ENCODE measurements at regions not wholly inside any gene's neighbourhood (a gene's known extent, or its start where the extent isn't known, plus 50 kb on each side); places are given as distances from the start of the nearest gene placed in this dataset.

GRCh38 chr20:1827974-1828785 is 67.0 kb upstream of the SIRPA start (continued):
- TF ChIP-seq PRMT3 (CRISPR knock-in tag; IDR thresholded peaks at IDR 0.05; ENCODE audit: borderline replicate concordance, low read depth) (no peak), TBX2 (CRISPR knock-in tag; IDR thresholded peaks at IDR 0.05; ENCODE audit: borderline replicate concordance) (peak; percentile 99), SRF (IDR thresholded peaks at IDR 0.05; ENCODE audit: low read depth, low read length) (no peak), ZBTB14 (CRISPR knock-in tag; IDR thresholded peaks at IDR 0.05) (no peak), ZNF557 (CRISPR knock-in tag; IDR thresholded peaks at IDR 0.05) (no peak), ZNF275 (CRISPR knock-in tag; IDR thresholded peaks at IDR 0.05; ENCODE audit: borderline replicate concordance) (no peak), MED13 (CRISPR knock-in tag; IDR thresholded peaks at IDR 0.05) (peak; percentile 65; the same call in 1 of the 2 replicates), ATF4 (CRISPR knock-in tag; IDR thresholded peaks at IDR 0.05) (peak in 1 of 2 experiments; percentile 48; a peak in 1 of 4 replicates), SP5 (CRISPR knock-in tag; IDR thresholded peaks at IDR 0.05; ENCODE audit: borderline replicate concordance, low read depth) (peak; percentile 85), MYC (CRISPR knock-in tag; IDR thresholded peaks at IDR 0.05; ENCODE audit: borderline replicate concordance) (peak; percentile 89; the same call in 1 of the 2 replicates), ZNF17 (CRISPR knock-in tag; IDR thresholded peaks at IDR 0.05) (no peak; the same call in 1 of the 2 replicates), ELF3 (CRISPR knock-in tag; IDR thresholded peaks at IDR 0.05) (peak; percentile 16; the same call in 1 of the 2 replicates), ZNF33A (CRISPR knock-in tag; IDR thresholded peaks at IDR 0.05; ENCODE audit: borderline replicate concordance) (no peak), AGO2 (optimal IDR thresholded peaks at IDR 0.05; ENCODE audit: low read depth, low read length) (no peak), NRL (CRISPR knock-in tag; IDR thresholded peaks at IDR 0.05; ENCODE audit: borderline replicate concordance) (peak; percentile 91), HMGA1 (CRISPR knock-in tag; conservative IDR thresholded peaks at IDR 0.05) (no peak), TBL1XR1 (IDR thresholded peaks at IDR 0.05; ENCODE audit: borderline replicate concordance, low read length, partially characterized antibody) (peak; percentile 50), ZKSCAN5 (CRISPR knock-in tag; IDR thresholded peaks at IDR 0.05) (no peak), ZFP36L1 (CRISPR knock-in tag; IDR thresholded peaks at IDR 0.05) (peak; percentile 89; the same call in 1 of the 2 replicates), ZMYM4 (CRISPR knock-in tag; IDR thresholded peaks at IDR 0.05) (peak; percentile 94), ZNF549 (CRISPR knock-in tag; IDR thresholded peaks at IDR 0.05) (no peak), THAP11 (CRISPR knock-in tag; IDR thresholded peaks at IDR 0.05) (peak; percentile 34; the same call in 1 of the 2 replicates)
- TF ChIP-seq, protein P1, sequence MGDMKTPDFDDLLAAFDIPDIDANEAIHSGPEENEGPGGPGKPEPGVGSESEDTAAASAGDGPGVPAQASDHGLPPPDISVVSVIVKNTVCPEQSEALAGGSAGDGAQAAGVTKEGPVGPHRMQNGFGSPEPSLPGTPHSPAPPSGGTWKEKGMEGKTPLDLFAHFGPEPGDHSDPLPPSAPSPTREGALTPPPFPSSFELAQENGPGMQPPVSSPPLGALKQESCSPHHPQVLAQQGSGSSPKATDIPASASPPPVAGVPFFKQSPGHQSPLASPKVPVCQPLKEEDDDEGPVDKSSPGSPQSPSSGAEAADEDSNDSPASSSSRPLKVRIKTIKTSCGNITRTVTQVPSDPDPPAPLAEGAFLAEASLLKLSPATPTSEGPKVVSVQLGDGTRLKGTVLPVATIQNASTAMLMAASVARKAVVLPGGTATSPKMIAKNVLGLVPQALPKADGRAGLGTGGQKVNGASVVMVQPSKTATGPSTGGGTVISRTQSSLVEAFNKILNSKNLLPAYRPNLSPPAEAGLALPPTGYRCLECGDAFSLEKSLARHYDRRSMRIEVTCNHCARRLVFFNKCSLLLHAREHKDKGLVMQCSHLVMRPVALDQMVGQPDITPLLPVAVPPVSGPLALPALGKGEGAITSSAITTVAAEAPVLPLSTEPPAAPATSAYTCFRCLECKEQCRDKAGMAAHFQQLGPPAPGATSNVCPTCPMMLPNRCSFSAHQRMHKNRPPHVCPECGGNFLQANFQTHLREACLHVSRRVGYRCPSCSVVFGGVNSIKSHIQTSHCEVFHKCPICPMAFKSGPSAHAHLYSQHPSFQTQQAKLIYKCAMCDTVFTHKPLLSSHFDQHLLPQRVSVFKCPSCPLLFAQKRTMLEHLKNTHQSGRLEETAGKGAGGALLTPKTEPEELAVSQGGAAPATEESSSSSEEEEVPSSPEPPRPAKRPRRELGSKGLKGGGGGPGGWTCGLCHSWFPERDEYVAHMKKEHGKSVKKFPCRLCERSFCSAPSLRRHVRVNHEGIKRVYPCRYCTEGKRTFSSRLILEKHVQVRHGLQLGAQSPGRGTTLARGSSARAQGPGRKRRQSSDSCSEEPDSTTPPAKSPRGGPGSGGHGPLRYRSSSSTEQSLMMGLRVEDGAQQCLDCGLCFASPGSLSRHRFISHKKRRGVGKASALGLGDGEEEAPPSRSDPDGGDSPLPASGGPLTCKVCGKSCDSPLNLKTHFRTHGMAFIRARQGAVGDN (CRISPR knock-in tag; IDR thresholded peaks at IDR 0.05), result peak; percentile 87

Data from HepG2 (cell line).